Activated T-cell treated with anti-CD3 and anti-CD28 coated beads, Interleukin-2, amount 50 U/mL, for 72 hours (primary cell): ENCODE measurements at regions not wholly inside any gene's neighbourhood (a gene's known extent, or its start where the extent isn't known, plus 50 kb on each side); places are given as distances from the start of the nearest gene placed in this dataset.
"Not testable (repeated sequence)": the region's sequence is repeated elsewhere in the genome, so short reads cannot be mapped to it uniquely, and the experiment has no call there.

Experiments
- ATAC-seq, 2 donors: fragments of 150-1000 bp; cut with Tn5 transposase; replicated peaks in 1 of 2; 2 replicates each; pipeline ENCODE4 v1.10.0; 2021; ENCODE audit warnings: moderate library complexity in 2 of 2, mild to moderate bottlenecking in 1 of 2
- DNase-seq, 2 donors: peaks; one replicate each; pipeline ENCODE4 v3.0.0; 2021 to 2022; ENCODE audit warnings: mixed read lengths in 1 of 2
- H3K27ac Mint-ChIP-seq: one replicate; pipeline ENCODE4 v1.8.0; 2022; ENCODE audit warnings: mild to moderate bottlenecking, moderate library complexity, mixed read lengths
- H3K27me3 Mint-ChIP-seq: one replicate; pipeline ENCODE4 v1.8.0; 2022; ENCODE audit warnings: low read depth, mixed read lengths
- H3K36me3 Mint-ChIP-seq, 2 donors: one replicate each; pipeline ENCODE4 v1.8.0; 2022; ENCODE audit warnings: mixed read lengths in 2 of 2, mild to moderate bottlenecking in 1 of 2; ENCODE audit not compliant: insufficient read depth in 2 of 2
- H3K4me1 Mint-ChIP-seq: one replicate; pipeline ENCODE4 v1.8.0; 2022; ENCODE audit warnings: low read depth, mixed read lengths
- H3K4me3 Mint-ChIP-seq, 2 donors: one replicate each; pipeline ENCODE4 v1.8.0; 2022; ENCODE audit warnings: mild to moderate bottlenecking in 2 of 2, mixed read lengths in 2 of 2, moderate library complexity in 2 of 2
- H3K9me3 Mint-ChIP-seq, 2 donors: one replicate each; pipeline ENCODE4 v1.8.0; 2022; ENCODE audit warnings: mixed read lengths in 2 of 2

- no peaks in the 10 kb centered on the region for H3K4me1 Mint-ChIP-seq
- no peaks in the 10 kb centered on the region for H3K9me3 Mint-ChIP-seq
- H3K27me3 Mint-ChIP-seq = no peaks in the 10 kb centered on the region
These were observed 121.2 kb upstream of the STX18 start for GRCh38 chr4:4663028-4663427.

GRCh38 chr4:4662230-4662629 is 120.4 kb upstream of the STX18 start:
- no peaks in the 10 kb centered on the region for H3K4me1 Mint-ChIP-seq
- peaks cover 0 to 2% of the 10 kb centered on the region in 2 donors for H3K36me3 Mint-ChIP-seq
- DNase-seq (no peak), ATAC-seq (no peak)
- H3K27ac Mint-ChIP-seq = no peak overlapping the region
- H3K27me3 Mint-ChIP-seq = no peaks in the 10 kb centered on the region
- no peaks in the 10 kb centered on the region for H3K9me3 Mint-ChIP-seq
- no peak overlapping the region for H3K4me3 Mint-ChIP-seq

More at GRCh38 chr4:4663028-4663427, 121.2 kb upstream of the STX18 start:
- ATAC-seq (no peak), DNase-seq (no peak)
- H3K36me3 Mint-ChIP-seq = no peaks in the 10 kb centered on the region
- H3K4me3 Mint-ChIP-seq = no peak overlapping the region
- H3K27ac Mint-ChIP-seq = no peak overlapping the region

- no peaks in the 10 kb centered on the region for H3K27me3 Mint-ChIP-seq
- no peaks in the 10 kb centered on the region for H3K9me3 Mint-ChIP-seq
- peaks cover 0 to 2% of the 10 kb centered on the region in 2 donors for H3K36me3 Mint-ChIP-seq
- H3K4me3 Mint-ChIP-seq = no peak overlapping the region
- no peak overlapping the region for H3K27ac Mint-ChIP-seq
- H3K4me1 Mint-ChIP-seq = no peaks in the 10 kb centered on the region
- DNase-seq (no peak), ATAC-seq (no peak)
These were observed 118.2 kb upstream of the STX18 start for GRCh38 chr4:4659871-4660651.

- H3K36me3 Mint-ChIP-seq = peaks cover under 1 to 2% of the 10 kb centered on the region in 2 donors
- H3K9me3 Mint-ChIP-seq = no peaks in the 10 kb centered on the region
- H3K27me3 Mint-ChIP-seq = no peaks in the 10 kb centered on the region
- no peak for DNase-seq
- no peak overlapping the region for H3K27ac Mint-ChIP-seq
- ATAC-seq = no peak
- H3K4me1 Mint-ChIP-seq = no peaks in the 10 kb centered on the region
- no peak overlapping the region for H3K4me3 Mint-ChIP-seq
These were observed 116.2 kb upstream of the STX18 start for GRCh38 chr4:4658052-4658451.

- H3K4me1 Mint-ChIP-seq = no peaks in the 10 kb centered on the region
- H3K36me3 Mint-ChIP-seq = peaks cover 1 to 2% of the 10 kb centered on the region in 2 donors
- ATAC-seq = no peak
- H3K27ac Mint-ChIP-seq = no peak overlapping the region
- H3K27me3 Mint-ChIP-seq = no peaks in the 10 kb centered on the region
- H3K9me3 Mint-ChIP-seq = no peaks in the 10 kb centered on the region
- no peak overlapping the region for H3K4me3 Mint-ChIP-seq
- DNase-seq = no peak
These were observed 115.1 kb upstream of the STX18 start for GRCh38 chr4:4656977-4657376.

- no peak for ATAC-seq
- Mint-ChIP-seq H3K4me1 (no peaks in the 10 kb centered on the region), H3K27ac (no peak overlapping the region)
These were observed 114.1 kb upstream of the STX18 start for GRCh38 chr4:4655901-4656300.

GRCh38 chr4:4655011-4655410 is 113.2 kb upstream of the STX18 start:
- no peak for ATAC-seq
- H3K9me3 Mint-ChIP-seq = no peaks in the 10 kb centered on the region
- H3K27me3 Mint-ChIP-seq = no peaks in the 10 kb centered on the region
- no peak overlapping the region for H3K27ac Mint-ChIP-seq
- peaks cover 1 to 4% of the 10 kb centered on the region in 2 donors for H3K36me3 Mint-ChIP-seq
- DNase-seq = no peak
- no peak overlapping the region for H3K4me3 Mint-ChIP-seq
- H3K4me1 Mint-ChIP-seq = no peaks in the 10 kb centered on the region

More at GRCh38 chr4:4655901-4656300, 114.1 kb upstream of the STX18 start:
- peaks cover 1 to 2% of the 10 kb centered on the region in 2 donors for H3K36me3 Mint-ChIP-seq
- H3K27me3 Mint-ChIP-seq = no peaks in the 10 kb centered on the region
- no peak overlapping the region for H3K4me3 Mint-ChIP-seq
- no peaks in the 10 kb centered on the region for H3K9me3 Mint-ChIP-seq
- DNase-seq = no peak

GRCh38 chr4:4651811-4652755 is 110.2 kb upstream of the STX18 start:
- H3K4me3 Mint-ChIP-seq = no peak overlapping the region
- ATAC-seq (no peak), DNase-seq (no peak)
- H3K27ac Mint-ChIP-seq = no peak overlapping the region
- H3K36me3 Mint-ChIP-seq = peaks cover 1% of the 10 kb centered on the region in 2 donors
- H3K27me3 Mint-ChIP-seq = no peaks in the 10 kb centered on the region
- no peaks in the 10 kb centered on the region for H3K9me3 Mint-ChIP-seq
- no peaks in the 10 kb centered on the region for H3K4me1 Mint-ChIP-seq

- peaks cover 0 to 1% of the 10 kb centered on the region in 2 donors for H3K36me3 Mint-ChIP-seq
- H3K4me1 Mint-ChIP-seq = no peaks in the 10 kb centered on the region
- no peak overlapping the region for H3K27ac Mint-ChIP-seq
- ATAC-seq = no peak
- no peak for DNase-seq
- no peak overlapping the region for H3K4me3 Mint-ChIP-seq
- H3K27me3 Mint-ChIP-seq = no peaks in the 10 kb centered on the region
- H3K9me3 Mint-ChIP-seq = no peaks in the 10 kb centered on the region
These were observed 105.2 kb upstream of the STX18 start for GRCh38 chr4:4647041-4647440.

GRCh38 chr4:4645743-4646142 is 103.9 kb upstream of the STX18 start:
- no peak for ATAC-seq
- Mint-ChIP-seq H3K27me3 (no peaks in the 10 kb centered on the region), H3K4me3 (no peak overlapping the region), H3K9me3 (no peaks in the 10 kb centered on the region), H3K4me1 (no peaks in the 10 kb centered on the region), H3K36me3 (peaks cover 0 to 1% of the 10 kb centered on the region in 2 donors), H3K27ac (no peak overlapping the region)
- DNase-seq = no peak

- not testable (repeated sequence) for H3K9me3 Mint-ChIP-seq, H3K27me3 Mint-ChIP-seq, ATAC-seq, H3K27ac Mint-ChIP-seq, DNase-seq, H3K4me1 Mint-ChIP-seq, H3K4me3 Mint-ChIP-seq, H3K36me3 Mint-ChIP-seq
These were observed 102.4 kb upstream of the STX18 start for GRCh38 chr4:4644277-4644676.

GRCh38 chr4:4643743-4644142 is 101.9 kb upstream of the STX18 start:
- H3K4me3 Mint-ChIP-seq, DNase-seq, H3K27me3 Mint-ChIP-seq, H3K9me3 Mint-ChIP-seq, H3K4me1 Mint-ChIP-seq, ATAC-seq, H3K36me3 Mint-ChIP-seq, H3K27ac Mint-ChIP-seq: not testable (repeated sequence)

- Mint-ChIP-seq H3K36me3 (peaks cover 2 to 3% of the 10 kb centered on the region in 2 donors), H3K4me1 (peaks cover 9% of the 10 kb centered on the region), H3K9me3 (peaks cover 0 to 5% of the 10 kb centered on the region in 2 donors), H3K4me3 (no peak overlapping the region), H3K27me3 (no peaks in the 10 kb centered on the region), H3K27ac (no peak overlapping the region)
- no peak for ATAC-seq
- DNase-seq = no peak
These were observed 101.5 kb upstream of the STX18 start for GRCh38 chr4:4643306-4643705.
